ENCODE measurements at regions not wholly inside any gene's neighbourhood (a gene's known extent, or its start where the extent isn't known, plus 50 kb on each side); places are given as distances from the start of the nearest gene placed in this dataset.

DNA sequence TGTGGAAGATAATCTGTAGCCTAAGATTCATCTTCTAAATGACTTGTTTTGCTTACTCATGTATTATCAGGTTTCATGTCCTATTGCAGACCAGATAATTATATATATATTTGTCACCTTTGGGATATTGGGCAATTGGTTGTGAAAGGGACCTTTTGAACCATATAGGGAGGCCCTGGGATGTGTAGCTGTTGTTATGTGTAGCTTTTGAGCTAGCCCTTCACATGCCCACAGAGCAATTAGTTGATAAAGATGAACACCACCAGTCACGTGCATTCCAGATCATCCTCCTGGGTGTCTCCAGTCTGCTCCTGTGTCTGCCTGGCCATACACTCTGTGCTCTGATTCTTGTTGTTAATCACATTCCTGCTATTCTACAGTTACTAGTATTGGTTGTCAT is 431.2 kb upstream of the FBXO33 start:
- POLR2A ChIA-PET: no interaction called here
- no peaks in the 10 kb centered on the region for H3K9me3 ChIP-seq (ENCODE audit: control insufficient read depth in 1 of 2, insufficient read depth in 1 of 2, low read depth in 1 of 2, low read length in 2 of 2)
- intact Hi-C loops (cut with micrococcal nuclease): no loop called here
- no peak overlapping the region for H3K4me2 ChIP-seq (ENCODE audit: low read length)
- no TSS peak for BruUV-seq (replicated peaks)
- ATAC-seq: no peak
- DNase-seq (ENCODE audit: low read depth, low spot score): no peak
- H4K20me1 ChIP-seq (ENCODE audit: insufficient read depth): no peaks in the 10 kb centered on the region
- CTCF ChIA-PET: no interaction called here
- H3K9me2 ChIP-seq (ENCODE audit: insufficient read depth): no peaks in the 10 kb centered on the region
- H2AFZ ChIP-seq (ENCODE audit: low read depth, low read length, poor library complexity, severe bottlenecking): no peak overlapping the region
- H3K4me3 ChIP-seq (replicated peaks in 1 of 2; ENCODE audit: low read depth in 1 of 2, low read length in 2 of 2): no peak overlapping the region
- no peaks in the 10 kb centered on the region for H3K36me3 ChIP-seq (ENCODE audit: control insufficient read depth in 1 of 2, insufficient read depth in 2 of 2, low read length in 2 of 2)
- no peak overlapping the region for H3K27ac ChIP-seq (ENCODE audit: low read depth, low read length)
- RAD21 ChIA-PET (ENCODE audit: low non-redundant PET in 1 of 2, low total read pairs in 2 of 2, uncharacterized antibody in 2 of 2, unreplicated experiment in 2 of 2): no interaction called here
- TF ChIP-seq, protein P1, sequence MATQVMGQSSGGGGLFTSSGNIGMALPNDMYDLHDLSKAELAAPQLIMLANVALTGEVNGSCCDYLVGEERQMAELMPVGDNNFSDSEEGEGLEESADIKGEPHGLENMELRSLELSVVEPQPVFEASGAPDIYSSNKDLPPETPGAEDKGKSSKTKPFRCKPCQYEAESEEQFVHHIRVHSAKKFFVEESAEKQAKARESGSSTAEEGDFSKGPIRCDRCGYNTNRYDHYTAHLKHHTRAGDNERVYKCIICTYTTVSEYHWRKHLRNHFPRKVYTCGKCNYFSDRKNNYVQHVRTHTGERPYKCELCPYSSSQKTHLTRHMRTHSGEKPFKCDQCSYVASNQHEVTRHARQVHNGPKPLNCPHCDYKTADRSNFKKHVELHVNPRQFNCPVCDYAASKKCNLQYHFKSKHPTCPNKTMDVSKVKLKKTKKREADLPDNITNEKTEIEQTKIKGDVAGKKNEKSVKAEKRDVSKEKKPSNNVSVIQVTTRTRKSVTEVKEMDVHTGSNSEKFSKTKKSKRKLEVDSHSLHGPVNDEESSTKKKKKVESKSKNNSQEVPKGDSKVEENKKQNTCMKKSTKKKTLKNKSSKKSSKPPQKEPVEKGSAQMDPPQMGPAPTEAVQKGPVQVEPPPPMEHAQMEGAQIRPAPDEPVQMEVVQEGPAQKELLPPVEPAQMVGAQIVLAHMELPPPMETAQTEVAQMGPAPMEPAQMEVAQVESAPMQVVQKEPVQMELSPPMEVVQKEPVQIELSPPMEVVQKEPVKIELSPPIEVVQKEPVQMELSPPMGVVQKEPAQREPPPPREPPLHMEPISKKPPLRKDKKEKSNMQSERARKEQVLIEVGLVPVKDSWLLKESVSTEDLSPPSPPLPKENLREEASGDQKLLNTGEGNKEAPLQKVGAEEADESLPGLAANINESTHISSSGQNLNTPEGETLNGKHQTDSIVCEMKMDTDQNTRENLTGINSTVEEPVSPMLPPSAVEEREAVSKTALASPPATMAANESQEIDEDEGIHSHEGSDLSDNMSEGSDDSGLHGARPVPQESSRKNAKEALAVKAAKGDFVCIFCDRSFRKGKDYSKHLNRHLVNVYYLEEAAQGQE (IDR thresholded peaks at IDR 0.05; ENCODE audit: low read depth): no peak
- TF ChIP-seq ELF1 (IDR thresholded peaks at IDR 0.05; ENCODE audit: borderline replicate concordance, low read depth): no peak
- H3K27me3 ChIP-seq (ENCODE audit: insufficient read depth, low read length): no peaks in the 10 kb centered on the region
- H3K4me1 ChIP-seq (ENCODE audit: control insufficient read depth in 1 of 2, insufficient read depth in 2 of 2, low read length in 2 of 2): no peaks in the 10 kb centered on the region
- H3K9ac ChIP-seq (ENCODE audit: low read length): no peak overlapping the region
- H3K79me2 ChIP-seq (ENCODE audit: insufficient read depth, low read length): no peaks in the 10 kb centered on the region

GRCh38 chr14:39861696-39862095 is 429.5 kb upstream of the FBXO33 start:
- Histone ChIP-seq H3K9me3 (ENCODE audit: control insufficient read depth in 1 of 2, insufficient read depth in 1 of 2, low read depth in 1 of 2, low read length in 2 of 2) (no peaks in the 10 kb centered on the region), H3K36me3 (ENCODE audit: control insufficient read depth in 1 of 2, insufficient read depth in 2 of 2, low read length in 2 of 2) (no peaks in the 10 kb centered on the region), H2AFZ (ENCODE audit: low read depth, low read length, poor library complexity, severe bottlenecking) (no peak overlapping the region), H3K4me3 (replicated peaks in 1 of 2; ENCODE audit: low read depth in 1 of 2, low read length in 2 of 2) (no peak overlapping the region), H3K9ac (ENCODE audit: low read length) (no peak overlapping the region), H3K4me2 (ENCODE audit: low read length) (no peak overlapping the region), H3K9me2 (ENCODE audit: insufficient read depth) (no peaks in the 10 kb centered on the region), H3K27ac (ENCODE audit: low read depth, low read length) (no peak overlapping the region), H3K79me2 (ENCODE audit: insufficient read depth, low read length) (no peaks in the 10 kb centered on the region), H3K27me3 (ENCODE audit: insufficient read depth, low read length) (no peaks in the 10 kb centered on the region), H3K4me1 (ENCODE audit: control insufficient read depth in 1 of 2, insufficient read depth in 2 of 2, low read length in 2 of 2) (no peaks in the 10 kb centered on the region), H4K20me1 (ENCODE audit: insufficient read depth) (no peaks in the 10 kb centered on the region)
- ChIA-PET CTCF (no interaction called here), POLR2A (no interaction called here), RAD21 (ENCODE audit: low non-redundant PET in 1 of 2, low total read pairs in 2 of 2, uncharacterized antibody in 2 of 2, unreplicated experiment in 2 of 2) (no interaction called here)
- intact Hi-C loops (cut with micrococcal nuclease): no loop called here
- DNase-seq (ENCODE audit: low read depth, low spot score): no peak
- BruUV-seq (replicated peaks): no TSS peak
- no peak for TF ChIP-seq CBX3 (IDR thresholded peaks at IDR 0.05; ENCODE audit: low read depth)
- no peak for TF ChIP-seq POLR2A (IDR thresholded peaks at IDR 0.05; ENCODE audit: borderline replicate concordance, extremely low read depth, insufficient read depth, insufficient read length)
- no peak for TF ChIP-seq SP1 (IDR thresholded peaks at IDR 0.05; ENCODE audit: low read depth)
- no peak for TF ChIP-seq RAD21 (IDR thresholded peaks at IDR 0.05; ENCODE audit: low read depth)
- TF ChIP-seq, protein P2, sequence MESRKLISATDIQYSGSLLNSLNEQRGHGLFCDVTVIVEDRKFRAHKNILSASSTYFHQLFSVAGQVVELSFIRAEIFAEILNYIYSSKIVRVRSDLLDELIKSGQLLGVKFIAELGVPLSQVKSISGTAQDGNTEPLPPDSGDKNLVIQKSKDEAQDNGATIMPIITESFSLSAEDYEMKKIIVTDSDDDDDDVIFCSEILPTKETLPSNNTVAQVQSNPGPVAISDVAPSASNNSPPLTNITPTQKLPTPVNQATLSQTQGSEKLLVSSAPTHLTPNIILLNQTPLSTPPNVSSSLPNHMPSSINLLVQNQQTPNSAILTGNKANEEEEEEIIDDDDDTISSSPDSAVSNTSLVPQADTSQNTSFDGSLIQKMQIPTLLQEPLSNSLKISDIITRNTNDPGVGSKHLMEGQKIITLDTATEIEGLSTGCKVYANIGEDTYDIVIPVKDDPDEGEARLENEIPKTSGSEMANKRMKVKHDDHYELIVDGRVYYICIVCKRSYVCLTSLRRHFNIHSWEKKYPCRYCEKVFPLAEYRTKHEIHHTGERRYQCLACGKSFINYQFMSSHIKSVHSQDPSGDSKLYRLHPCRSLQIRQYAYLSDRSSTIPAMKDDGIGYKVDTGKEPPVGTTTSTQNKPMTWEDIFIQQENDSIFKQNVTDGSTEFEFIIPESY (IDR thresholded peaks at IDR 0.05; ENCODE audit: extremely low read depth, insufficient replicate concordance, low read length): no peak
- TF ChIP-seq, protein P3, sequence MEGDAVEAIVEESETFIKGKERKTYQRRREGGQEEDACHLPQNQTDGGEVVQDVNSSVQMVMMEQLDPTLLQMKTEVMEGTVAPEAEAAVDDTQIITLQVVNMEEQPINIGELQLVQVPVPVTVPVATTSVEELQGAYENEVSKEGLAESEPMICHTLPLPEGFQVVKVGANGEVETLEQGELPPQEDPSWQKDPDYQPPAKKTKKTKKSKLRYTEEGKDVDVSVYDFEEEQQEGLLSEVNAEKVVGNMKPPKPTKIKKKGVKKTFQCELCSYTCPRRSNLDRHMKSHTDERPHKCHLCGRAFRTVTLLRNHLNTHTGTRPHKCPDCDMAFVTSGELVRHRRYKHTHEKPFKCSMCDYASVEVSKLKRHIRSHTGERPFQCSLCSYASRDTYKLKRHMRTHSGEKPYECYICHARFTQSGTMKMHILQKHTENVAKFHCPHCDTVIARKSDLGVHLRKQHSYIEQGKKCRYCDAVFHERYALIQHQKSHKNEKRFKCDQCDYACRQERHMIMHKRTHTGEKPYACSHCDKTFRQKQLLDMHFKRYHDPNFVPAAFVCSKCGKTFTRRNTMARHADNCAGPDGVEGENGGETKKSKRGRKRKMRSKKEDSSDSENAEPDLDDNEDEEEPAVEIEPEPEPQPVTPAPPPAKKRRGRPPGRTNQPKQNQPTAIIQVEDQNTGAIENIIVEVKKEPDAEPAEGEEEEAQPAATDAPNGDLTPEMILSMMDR (IDR thresholded peaks at IDR 0.05 in 2 of 3, conservative IDR thresholded peaks at IDR 0.05 in 1 of 3; ENCODE audit: borderline replicate concordance in 1 of 3, insufficient read depth in 1 of 3, low read depth in 2 of 3, low read length in 2 of 3): no peak
- TF ChIP-seq FOSL1 (IDR thresholded peaks at IDR 0.05; ENCODE audit: low read depth): no peak
- no peak for TF ChIP-seq POLR2AphosphoS5 (IDR thresholded peaks at IDR 0.05; ENCODE audit: low read depth, low read length)
- no peak for ATAC-seq
